Esophagus muscularis mucosa (tissue), 4 donors: ENCODE measurements at regions not wholly inside any gene's neighbourhood (a gene's known extent, or its start where the extent isn't known, plus 50 kb on each side); places are given as distances from the start of the nearest gene placed in this dataset.

ENCODE experiments used
- CTCF ChIP-seq, 3 experiments: fragments of 200-600 bp in 2 of 3; fragments of 450-650 bp in 1 of 3; sonication (generic) in 2 of 3; IDR thresholded peaks; one replicate each; pipeline ENCODE4 v1.5.1; 2017 to 2019; ENCODE audit warnings: antibody characterized with exemption in 3 of 3, mild to moderate bottlenecking in 2 of 3, moderate library complexity in 1 of 3
- EP300 ChIP-seq: sonication (generic); formaldehyde crosslinking; IDR thresholded peaks from one replicate; pipeline ENCODE4 v1.6.1; 2017; ENCODE audit warnings: antibody characterized with exemption
- POLR2A ChIP-seq: fragments of 450-650 bp; IDR thresholded peaks from one replicate; pipeline ENCODE4 v1.6.1; 2017; ENCODE audit warnings: antibody characterized with exemption, moderate library complexity, mild to moderate bottlenecking, low read depth
- POLR2AphosphoS5 ChIP-seq, 2 donors: sonication (generic); formaldehyde crosslinking; IDR thresholded peaks; one replicate each; pipeline ENCODE4 v1.6.1; 2017; ENCODE audit warnings: antibody characterized with exemption in 2 of 2

DNA sequence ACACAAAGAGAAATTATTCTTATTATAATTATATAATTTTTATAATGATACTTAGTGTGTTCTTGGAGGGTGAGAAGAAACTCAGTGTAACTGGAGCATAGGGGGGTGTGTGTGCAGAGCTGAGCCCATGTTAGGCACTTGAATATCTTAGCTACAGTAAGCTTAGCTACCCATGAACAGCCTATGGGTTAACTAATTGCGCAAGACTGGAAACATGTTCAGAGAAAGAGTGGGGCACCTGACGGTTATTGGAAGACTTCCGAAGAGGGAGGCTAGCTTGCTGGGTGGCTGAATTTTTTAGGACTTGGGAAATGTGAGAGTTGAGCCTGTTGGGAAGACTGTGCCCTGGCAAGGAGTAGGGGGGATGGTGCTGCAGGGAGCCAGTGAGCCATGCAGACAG, 229.2 kb downstream of the SLC4A3 start:
- TF ChIP-seq POLR2AphosphoS5 (IDR thresholded peaks at IDR 0.05), result no peak
- no peak for TF ChIP-seq CTCF (IDR thresholded peaks at IDR 0.05)
- TF ChIP-seq POLR2A, result no peak
- TF ChIP-seq EP300, result no peak
